Right atrium auricular region (tissue), 2 donors: ENCODE measurements at regions not wholly inside any gene's neighbourhood (a gene's known extent, or its start where the extent isn't known, plus 50 kb on each side); places are given as distances from the start of the nearest gene placed in this dataset.

Experiments used
- DNase-seq: peaks from one replicate; pipeline ENCODE4 v3.0.0-alpha.2; 2019; ENCODE audit warnings: low spot score
- H3K27ac ChIP-seq, 2 donors: fragments of 200-600 bp; sonication (generic); 1 replicate in 1 of 2; 2 replicates in 1 of 2; pipeline ENCODE4 v1.5.1; 2016 to 2019
- H3K27me3 ChIP-seq, 2 donors: fragments of 200-600 bp; sonication (generic); one replicate each; pipeline versions ENCODE4 v1.5.1 to v1.6.0; 2017 to 2019
- H3K36me3 ChIP-seq: fragments of 200-600 bp; sonication (generic); one replicate; pipeline ENCODE4 v1.5.1; 2016
- H3K4me1 ChIP-seq, 2 donors: fragments of 200-600 bp; sonication (generic); one replicate each; pipeline versions ENCODE4 v1.5.1 to v1.6.0; 2017 to 2019
- H3K4me3 ChIP-seq, 2 donors: fragments of 200-600 bp; sonication (generic); 1 replicate in 1 of 2; 2 replicates in 1 of 2; pipeline ENCODE4 v1.5.1; 2017 to 2019; ENCODE audit warnings: mild to moderate bottlenecking in 1 of 2, moderate library complexity in 1 of 2
- H3K9me3 ChIP-seq, 2 donors: fragments of 200-600 bp; sonication (generic); one replicate each; pipeline ENCODE4 v1.5.1; 2019
- CTCF ChIP-seq, 2 donors: fragments of 200-600 bp; sonication (generic); IDR thresholded peaks; one replicate each; pipeline ENCODE4 v1.5.1; 2019; ENCODE audit warnings: antibody characterized with exemption in 2 of 2

GRCh38 chr10:3469639-3470020 lies 297.0 kb upstream of the PITRM1 start:
- no peaks in the 10 kb centered on the region for H3K9me3 ChIP-seq
- H3K36me3 ChIP-seq: no peaks in the 10 kb centered on the region
- no peaks in the 10 kb centered on the region for H3K27me3 ChIP-seq
- TF ChIP-seq CTCF (IDR thresholded peaks at IDR 0.05): no peak
- H3K4me1 ChIP-seq: peaks cover 0 to 56% of the 10 kb centered on the region in 2 donors
- H3K4me3 ChIP-seq: no peak overlapping the region
- DNase-seq: no peak
- H3K27ac ChIP-seq: peak overlapping the region; percentile 83 to 88

DNA sequence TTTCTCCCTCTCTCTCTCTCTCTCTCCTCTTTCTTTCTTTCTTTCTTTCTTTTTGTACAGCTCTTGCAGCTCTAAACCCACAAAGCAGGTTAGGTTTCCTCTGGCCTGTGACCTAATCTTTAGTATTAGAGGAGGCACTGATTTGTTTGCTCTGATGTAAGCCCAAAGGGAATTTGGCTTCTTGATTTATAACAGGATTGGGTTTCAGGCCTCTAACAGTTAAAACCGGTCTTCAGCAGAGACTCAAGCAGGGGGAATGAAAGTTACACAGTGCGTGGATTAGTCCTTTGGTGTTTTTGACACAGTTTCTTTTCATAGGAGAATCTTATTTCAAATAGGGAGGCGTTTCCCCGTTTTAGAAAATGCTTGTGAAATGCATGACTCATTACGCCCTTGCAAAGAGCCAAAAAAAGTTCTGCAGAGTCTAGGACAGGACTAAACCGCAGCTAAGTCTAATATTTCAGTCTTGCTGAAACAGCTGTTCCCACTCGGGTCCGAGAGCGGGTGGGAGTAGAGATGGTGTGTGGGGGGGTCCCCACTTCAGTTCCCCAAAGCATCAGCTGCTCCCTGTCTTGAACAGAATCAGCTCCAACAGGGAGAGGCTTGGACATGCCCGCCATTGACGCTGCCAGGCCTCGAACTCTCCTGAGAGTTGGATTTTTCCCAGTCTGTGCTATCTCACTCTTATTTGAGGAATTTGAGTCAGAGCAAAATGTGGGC lies 296.5 kb upstream of the PITRM1 start:
- DNase-seq: no peak
- Histone ChIP-seq H3K4me3 (no peak overlapping the region), H3K36me3 (no peaks in the 10 kb centered on the region), H3K4me1 (peaks cover 0 to 56% of the 10 kb centered on the region in 2 donors), H3K27me3 (no peaks in the 10 kb centered on the region), H3K27ac (peak overlapping the region; percentile 83 to 88), H3K9me3 (no peaks in the 10 kb centered on the region)
- no peak for TF ChIP-seq CTCF (IDR thresholded peaks at IDR 0.05)

- peak; percentile 96 for DNase-seq
- Histone ChIP-seq H3K36me3 (no peaks in the 10 kb centered on the region), H3K4me3 (peak overlapping the region in 1 of 2 donors; percentile 12), H3K27me3 (no peaks in the 10 kb centered on the region), H3K4me1 (peaks cover 0 to 41% of the 10 kb centered on the region in 2 donors), H3K9me3 (no peaks in the 10 kb centered on the region), H3K27ac (peak overlapping the region; percentile 83 to 88)
- TF ChIP-seq CTCF (IDR thresholded peaks at IDR 0.05): peak in 1 of 2 donors; percentile 72
Measured at GRCh38 chr10:3467052-3467951, 294.7 kb upstream of the PITRM1 start.

- no peaks in the 10 kb centered on the region for H3K36me3 ChIP-seq
- no peak for DNase-seq
- peak overlapping the region; percentile 46 to 63 for H3K27ac ChIP-seq
- peaks cover 0 to 30% of the 10 kb centered on the region in 2 donors for H3K4me1 ChIP-seq
- no peak overlapping the region for H3K4me3 ChIP-seq
- TF ChIP-seq CTCF (IDR thresholded peaks at IDR 0.05): no peak
- H3K9me3 ChIP-seq: no peaks in the 10 kb centered on the region
- no peaks in the 10 kb centered on the region for H3K27me3 ChIP-seq
Measured at GRCh38 chr10:3465406-3465891, 292.9 kb upstream of the PITRM1 start.

DNA sequence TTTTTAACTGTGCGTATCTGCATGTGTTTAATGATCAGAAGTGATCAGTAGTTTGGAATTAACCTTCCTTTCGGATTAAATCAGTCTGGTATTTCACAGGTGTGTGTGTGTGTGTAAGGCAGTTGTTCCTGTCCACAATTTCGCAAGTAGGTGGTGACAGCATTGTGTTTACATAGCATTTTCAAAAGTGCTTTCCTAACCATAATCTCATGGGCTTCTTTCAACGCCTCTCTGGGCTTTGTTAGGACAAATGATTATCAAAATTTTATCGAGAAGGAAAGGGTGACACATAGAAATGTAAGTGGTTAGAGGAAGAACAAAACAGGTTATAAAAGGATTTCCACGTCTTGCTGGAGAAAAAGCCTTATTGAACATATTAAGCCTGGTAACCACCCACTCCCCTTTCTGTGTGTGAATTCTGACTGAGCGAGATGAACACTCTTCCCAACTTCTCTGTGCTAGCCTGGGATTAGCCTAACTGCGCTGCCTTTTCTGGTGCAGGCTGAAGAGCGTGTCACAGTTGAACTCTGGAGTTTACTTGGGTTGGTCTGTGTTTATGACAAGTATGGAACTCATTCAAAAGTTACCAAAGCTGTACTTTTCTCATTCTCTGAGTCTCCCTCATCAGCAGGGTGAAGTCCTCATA lies 292.3 kb upstream of the PITRM1 start:
- peak overlapping the region; percentile 46 to 63 for H3K27ac ChIP-seq
- no peak overlapping the region for H3K4me3 ChIP-seq
- no peaks in the 10 kb centered on the region for H3K9me3 ChIP-seq
- DNase-seq: peak; percentile 55
- peaks cover 0 to 30% of the 10 kb centered on the region in 2 donors for H3K4me1 ChIP-seq
- no peak for TF ChIP-seq CTCF (IDR thresholded peaks at IDR 0.05)
- H3K36me3 ChIP-seq: no peaks in the 10 kb centered on the region
- no peaks in the 10 kb centered on the region for H3K27me3 ChIP-seq
